Dermis blood vessel endothelial cell (primary cell): ENCODE measurements at regions not wholly inside any gene's neighbourhood (a gene's known extent, or its start where the extent isn't known, plus 50 kb on each side); places are given as distances from the start of the nearest gene placed in this dataset.

Experiments used
- DNase-seq: peaks from one replicate; pipeline ENCODE4 v3.0.0; 2010

GRCh38 chr4:1542226-1542490 lies 135.9 kb upstream of the NKX1-1 start:
- DNase-seq = no peak

GRCh38 chr4:1541449-1542225 lies 135.4 kb upstream of the NKX1-1 start:
- DNase-seq = peak; percentile 22

GRCh38 chr4:1540601-1541375 lies 134.5 kb upstream of the NKX1-1 start:
- DNase-seq = no peak

GRCh38 chr4:1539859-1540600 lies 133.8 kb upstream of the NKX1-1 start:
- no peak for DNase-seq

GRCh38 chr4:1538941-1539772 lies 132.9 kb upstream of the NKX1-1 start:
- no peak for DNase-seq

GRCh38 chr4:1538096-1538410 lies 131.8 kb upstream of the NKX1-1 start:
- no peak for DNase-seq

- DNase-seq = no peak
These were observed 131.3 kb upstream of the NKX1-1 start for GRCh38 chr4:1537410-1538095.

- no peak for DNase-seq
These were observed 130.6 kb upstream of the NKX1-1 start for GRCh38 chr4:1536579-1537409.

GRCh38 chr4:1535926-1536578 lies 129.8 kb upstream of the NKX1-1 start:
- DNase-seq = no peak

GRCh38 chr4:1534876-1535526 lies 128.8 kb upstream of the NKX1-1 start:
- no peak for DNase-seq

GRCh38 chr4:1534095-1534872 lies 128.0 kb upstream of the NKX1-1 start:
- no peak for DNase-seq

GRCh38 chr4:1533501-1534064 lies 127.3 kb upstream of the NKX1-1 start:
- no peak for DNase-seq

- no peak for DNase-seq
These were observed 126.5 kb upstream of the NKX1-1 start for GRCh38 chr4:1532549-1533395.

GRCh38 chr4:1531683-1532548 lies 125.7 kb upstream of the NKX1-1 start:
- no peak for DNase-seq

- no peak for DNase-seq
These were observed 124.1 kb upstream of the NKX1-1 start for GRCh38 chr4:1530356-1530755.

- no peak for DNase-seq
These were observed 118.5 kb upstream of the NKX1-1 start for GRCh38 chr4:1524761-1525160.
